ENCODE measurements at regions not wholly inside any gene's neighbourhood (a gene's known extent, or its start where the extent isn't known, plus 50 kb on each side); places are given as distances from the start of the nearest gene placed in this dataset.

DNA sequence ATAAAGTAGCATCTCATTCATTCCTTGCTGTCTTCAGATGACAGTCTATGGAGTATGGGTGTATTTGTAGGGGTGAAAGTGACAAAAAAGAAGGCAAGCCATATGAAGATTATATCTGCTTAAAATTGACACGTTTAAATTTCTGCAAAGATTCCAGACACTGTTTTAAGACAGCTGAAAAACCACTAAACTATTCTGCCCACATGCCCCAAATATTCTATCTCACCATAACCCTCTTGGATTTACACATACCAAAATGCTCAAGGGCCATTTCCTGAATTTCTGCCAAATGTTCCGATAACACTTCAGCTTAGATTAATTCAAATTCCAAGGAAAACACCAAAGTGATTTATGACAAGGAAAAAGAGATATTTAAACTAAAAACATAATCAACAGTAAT lies 99.9 kb upstream of the IL6 start:
- TF ChIP-seq ZFP36 (IDR thresholded peaks at IDR 0.05; ENCODE audit: borderline replicate concordance, partially characterized antibody) (no peak), PHF8 (IDR thresholded peaks at IDR 0.05; ENCODE audit: borderline replicate concordance, low read depth) (no peak), EHMT2 (IDR thresholded peaks at IDR 0.05; ENCODE audit: low read depth) (no peak), POLR2A (IDR thresholded peaks at IDR 0.05; ENCODE audit: low read length) (no peak), RAD21 (conservative IDR thresholded peaks at IDR 0.05 in 1 of 2, IDR thresholded peaks at IDR 0.05 in 1 of 2) (no peak), EP300 (IDR thresholded peaks at IDR 0.05) (no peak), HOXA7 (CRISPR knock-in tag; IDR thresholded peaks at IDR 0.05) (no peak), KDM5A (IDR thresholded peaks at IDR 0.05) (no peak), HDAC2 (IDR thresholded peaks at IDR 0.05) (no peak), MYC (IDR thresholded peaks at IDR 0.05; ENCODE audit: borderline replicate concordance, low read length) (no peak), RCOR1 (IDR thresholded peaks at IDR 0.05; ENCODE audit: low read depth, low read length) (no peak)
- TF ChIP-seq, protein P1, sequence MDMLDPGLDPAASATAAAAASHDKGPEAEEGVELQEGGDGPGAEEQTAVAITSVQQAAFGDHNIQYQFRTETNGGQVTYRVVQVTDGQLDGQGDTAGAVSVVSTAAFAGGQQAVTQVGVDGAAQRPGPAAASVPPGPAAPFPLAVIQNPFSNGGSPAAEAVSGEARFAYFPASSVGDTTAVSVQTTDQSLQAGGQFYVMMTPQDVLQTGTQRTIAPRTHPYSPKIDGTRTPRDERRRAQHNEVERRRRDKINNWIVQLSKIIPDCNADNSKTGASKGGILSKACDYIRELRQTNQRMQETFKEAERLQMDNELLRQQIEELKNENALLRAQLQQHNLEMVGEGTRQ (IDR thresholded peaks at IDR 0.05), result no peak
- TF ChIP-seq, protein P2, sequence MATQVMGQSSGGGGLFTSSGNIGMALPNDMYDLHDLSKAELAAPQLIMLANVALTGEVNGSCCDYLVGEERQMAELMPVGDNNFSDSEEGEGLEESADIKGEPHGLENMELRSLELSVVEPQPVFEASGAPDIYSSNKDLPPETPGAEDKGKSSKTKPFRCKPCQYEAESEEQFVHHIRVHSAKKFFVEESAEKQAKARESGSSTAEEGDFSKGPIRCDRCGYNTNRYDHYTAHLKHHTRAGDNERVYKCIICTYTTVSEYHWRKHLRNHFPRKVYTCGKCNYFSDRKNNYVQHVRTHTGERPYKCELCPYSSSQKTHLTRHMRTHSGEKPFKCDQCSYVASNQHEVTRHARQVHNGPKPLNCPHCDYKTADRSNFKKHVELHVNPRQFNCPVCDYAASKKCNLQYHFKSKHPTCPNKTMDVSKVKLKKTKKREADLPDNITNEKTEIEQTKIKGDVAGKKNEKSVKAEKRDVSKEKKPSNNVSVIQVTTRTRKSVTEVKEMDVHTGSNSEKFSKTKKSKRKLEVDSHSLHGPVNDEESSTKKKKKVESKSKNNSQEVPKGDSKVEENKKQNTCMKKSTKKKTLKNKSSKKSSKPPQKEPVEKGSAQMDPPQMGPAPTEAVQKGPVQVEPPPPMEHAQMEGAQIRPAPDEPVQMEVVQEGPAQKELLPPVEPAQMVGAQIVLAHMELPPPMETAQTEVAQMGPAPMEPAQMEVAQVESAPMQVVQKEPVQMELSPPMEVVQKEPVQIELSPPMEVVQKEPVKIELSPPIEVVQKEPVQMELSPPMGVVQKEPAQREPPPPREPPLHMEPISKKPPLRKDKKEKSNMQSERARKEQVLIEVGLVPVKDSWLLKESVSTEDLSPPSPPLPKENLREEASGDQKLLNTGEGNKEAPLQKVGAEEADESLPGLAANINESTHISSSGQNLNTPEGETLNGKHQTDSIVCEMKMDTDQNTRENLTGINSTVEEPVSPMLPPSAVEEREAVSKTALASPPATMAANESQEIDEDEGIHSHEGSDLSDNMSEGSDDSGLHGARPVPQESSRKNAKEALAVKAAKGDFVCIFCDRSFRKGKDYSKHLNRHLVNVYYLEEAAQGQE (IDR thresholded peaks at IDR 0.05), result no peak
- TF ChIP-seq, protein P3, sequence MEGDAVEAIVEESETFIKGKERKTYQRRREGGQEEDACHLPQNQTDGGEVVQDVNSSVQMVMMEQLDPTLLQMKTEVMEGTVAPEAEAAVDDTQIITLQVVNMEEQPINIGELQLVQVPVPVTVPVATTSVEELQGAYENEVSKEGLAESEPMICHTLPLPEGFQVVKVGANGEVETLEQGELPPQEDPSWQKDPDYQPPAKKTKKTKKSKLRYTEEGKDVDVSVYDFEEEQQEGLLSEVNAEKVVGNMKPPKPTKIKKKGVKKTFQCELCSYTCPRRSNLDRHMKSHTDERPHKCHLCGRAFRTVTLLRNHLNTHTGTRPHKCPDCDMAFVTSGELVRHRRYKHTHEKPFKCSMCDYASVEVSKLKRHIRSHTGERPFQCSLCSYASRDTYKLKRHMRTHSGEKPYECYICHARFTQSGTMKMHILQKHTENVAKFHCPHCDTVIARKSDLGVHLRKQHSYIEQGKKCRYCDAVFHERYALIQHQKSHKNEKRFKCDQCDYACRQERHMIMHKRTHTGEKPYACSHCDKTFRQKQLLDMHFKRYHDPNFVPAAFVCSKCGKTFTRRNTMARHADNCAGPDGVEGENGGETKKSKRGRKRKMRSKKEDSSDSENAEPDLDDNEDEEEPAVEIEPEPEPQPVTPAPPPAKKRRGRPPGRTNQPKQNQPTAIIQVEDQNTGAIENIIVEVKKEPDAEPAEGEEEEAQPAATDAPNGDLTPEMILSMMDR (IDR thresholded peaks at IDR 0.05), result no peak
